WTC11 (cell line): ENCODE measurements at regions not wholly inside any gene's neighbourhood (a gene's known extent, or its start where the extent isn't known, plus 50 kb on each side); places are given as distances from the start of the nearest gene placed in this dataset.

Experiments
- KAT7 ChIP-seq: sonication (generic); formaldehyde crosslinking; IDR thresholded peaks from 2 replicates; pipeline ENCODE4 v1.8.1; 2023; ENCODE audit warnings: missing genetic modification reagents, mild to moderate bottlenecking, borderline replicate concordance
- ZNF423 ChIP-seq: fragments of 250-450 bp; sonication (Bioruptor Pico); IDR thresholded peaks from 2 replicates; pipeline ENCODE4 v2.1.2; 2022; ENCODE audit warnings: mild to moderate bottlenecking, moderate library complexity
- TF ChIP-seq, protein P1 (sequence below): sonication (generic); formaldehyde crosslinking; IDR thresholded peaks from 2 replicates; pipeline ENCODE4 v1.8.0; 2022; ENCODE audit warnings: mild to moderate bottlenecking, missing genetic modification reagents

DNA sequence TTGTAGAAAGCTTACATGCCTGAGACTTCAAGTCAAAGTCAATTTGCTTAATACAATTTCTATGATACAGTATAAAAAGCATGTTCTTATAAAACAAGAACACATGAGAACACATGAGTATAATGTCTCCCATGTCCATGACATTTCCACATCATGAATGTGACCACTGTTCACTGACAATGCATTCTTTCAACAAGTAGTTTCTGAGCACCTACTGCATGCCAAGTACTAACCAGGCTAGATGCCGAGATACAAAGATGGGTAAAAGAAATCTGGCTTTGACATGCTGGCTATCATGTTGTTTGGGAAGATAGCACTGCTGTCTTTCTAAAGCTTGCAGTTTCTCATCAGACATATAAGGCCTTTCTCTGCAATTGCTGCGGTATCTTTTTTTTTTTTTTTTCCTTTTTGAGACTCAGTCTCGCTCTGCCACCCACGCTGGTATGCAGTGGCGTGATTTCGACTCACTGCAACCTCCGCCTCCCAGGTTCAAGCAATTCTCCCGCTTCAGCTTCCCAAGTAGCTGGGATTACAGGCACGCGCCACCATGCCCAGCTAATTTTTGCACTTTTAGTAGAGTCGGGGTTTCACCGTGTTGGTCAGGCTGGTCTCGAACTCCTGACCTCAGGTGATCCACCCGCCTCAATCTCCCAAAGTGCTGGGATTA lies 123.6 kb upstream of the DST start:
- TF ChIP-seq ZNF423 (CRISPR knock-in tag) (no peak), KAT7 (CRISPR knock-in tag) (no peak)
- TF ChIP-seq, protein P1, sequence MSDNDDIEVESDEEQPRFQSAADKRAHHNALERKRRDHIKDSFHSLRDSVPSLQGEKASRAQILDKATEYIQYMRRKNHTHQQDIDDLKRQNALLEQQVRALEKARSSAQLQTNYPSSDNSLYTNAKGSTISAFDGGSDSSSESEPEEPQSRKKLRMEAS (CRISPR knock-in tag): no peak
